Activated CD8-positive, alpha-beta T cell treated with anti-CD3 and anti-CD28 coated beads for 36 hours (primary cell): ENCODE measurements at regions not wholly inside any gene's neighbourhood (a gene's known extent, or its start where the extent isn't known, plus 50 kb on each side); places are given as distances from the start of the nearest gene placed in this dataset.

Experiments
- ATAC-seq: fragments of 200-7000 bp; cut with Tn5 transposase; one replicate; pipeline ENCODE4 v1.10.0; 2021; ENCODE audit warnings: mild to moderate bottlenecking, moderate library complexity
- CTCF ChIA-PET: fragments of 350-600 bp; sonication (Branson Sonifier 250); formaldehyde crosslinking; loops from one replicate; lab custom pipeline; 2021; ENCODE audit warnings: antibody characterized with exemption; lab: Charles Lee
- POLR2A ChIA-PET: fragments of 350-600 bp; sonication (Branson Sonifier 250); formaldehyde crosslinking; loops from one replicate; lab custom pipeline; 2021; ENCODE audit warnings: antibody characterized with exemption; lab: Charles Lee
- DNase-seq: peaks from one replicate; pipeline ENCODE4 v3.0.0-alpha.2; 2020
- H3K27ac Mint-ChIP-seq: one replicate; pipeline ENCODE4 v1.8.0; 2021; ENCODE audit warnings: mild to moderate bottlenecking, mixed read lengths
- H3K27me3 Mint-ChIP-seq: one replicate; pipeline ENCODE4 v1.8.0; 2021; ENCODE audit warnings: mixed read lengths
- H3K36me3 Mint-ChIP-seq: one replicate; pipeline ENCODE4 v1.8.0; 2021; ENCODE audit warnings: low read depth, mixed read lengths
- H3K4me1 Mint-ChIP-seq: one replicate; pipeline ENCODE4 v1.8.0; 2021; ENCODE audit warnings: low read depth, mixed read lengths
- H3K4me3 Mint-ChIP-seq: one replicate; pipeline ENCODE4 v1.8.0; 2021; ENCODE audit warnings: mild to moderate bottlenecking, moderate library complexity, mixed read lengths
- H3K9me3 Mint-ChIP-seq: one replicate; pipeline ENCODE4 v1.8.0; 2021; ENCODE audit warnings: mixed read lengths
- intact Hi-C: fragments of 100-400 bp; cut with micrococcal nuclease; formaldehyde crosslinking; loops from one replicate; pipeline ENCODE4 v1.10.0; 2022
- TF ChIP-seq, protein P1 (sequence below): fragments of 200-600 bp; IDR thresholded peaks from one replicate; pipeline ENCODE4 v1.8.0; 2022; ENCODE audit warnings: antibody characterized with exemption, mild to moderate bottlenecking

DNA sequence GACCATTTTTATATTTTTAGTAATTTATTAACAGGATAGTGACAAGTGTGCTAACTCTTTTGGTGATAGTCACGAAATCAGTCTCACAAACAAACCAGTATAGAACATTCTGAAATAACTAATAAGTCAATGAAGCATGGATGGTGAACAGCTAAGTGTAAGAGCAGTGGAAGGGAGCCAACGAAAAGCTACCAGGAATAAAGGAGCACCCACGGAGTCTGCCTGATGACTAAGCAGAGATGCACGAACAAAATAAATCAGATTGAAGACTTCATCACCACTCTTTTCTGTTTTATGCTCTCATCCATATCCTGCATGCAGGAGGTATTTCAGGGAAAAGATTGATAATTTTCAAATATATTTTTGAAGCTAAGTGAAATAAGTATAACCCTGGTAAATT lies 891.1 kb upstream of the HS3ST1 start:
- ChIA-PET CTCF (no interaction called here), POLR2A (no interaction called here)
- Mint-ChIP-seq H3K4me3 (no peak overlapping the region), H3K36me3 (no peaks in the 10 kb centered on the region), H3K9me3 (peaks cover 6% of the 10 kb centered on the region), H3K27ac (no peak overlapping the region), H3K4me1 (no peaks in the 10 kb centered on the region), H3K27me3 (no peaks in the 10 kb centered on the region)
- TF ChIP-seq, protein P1, sequence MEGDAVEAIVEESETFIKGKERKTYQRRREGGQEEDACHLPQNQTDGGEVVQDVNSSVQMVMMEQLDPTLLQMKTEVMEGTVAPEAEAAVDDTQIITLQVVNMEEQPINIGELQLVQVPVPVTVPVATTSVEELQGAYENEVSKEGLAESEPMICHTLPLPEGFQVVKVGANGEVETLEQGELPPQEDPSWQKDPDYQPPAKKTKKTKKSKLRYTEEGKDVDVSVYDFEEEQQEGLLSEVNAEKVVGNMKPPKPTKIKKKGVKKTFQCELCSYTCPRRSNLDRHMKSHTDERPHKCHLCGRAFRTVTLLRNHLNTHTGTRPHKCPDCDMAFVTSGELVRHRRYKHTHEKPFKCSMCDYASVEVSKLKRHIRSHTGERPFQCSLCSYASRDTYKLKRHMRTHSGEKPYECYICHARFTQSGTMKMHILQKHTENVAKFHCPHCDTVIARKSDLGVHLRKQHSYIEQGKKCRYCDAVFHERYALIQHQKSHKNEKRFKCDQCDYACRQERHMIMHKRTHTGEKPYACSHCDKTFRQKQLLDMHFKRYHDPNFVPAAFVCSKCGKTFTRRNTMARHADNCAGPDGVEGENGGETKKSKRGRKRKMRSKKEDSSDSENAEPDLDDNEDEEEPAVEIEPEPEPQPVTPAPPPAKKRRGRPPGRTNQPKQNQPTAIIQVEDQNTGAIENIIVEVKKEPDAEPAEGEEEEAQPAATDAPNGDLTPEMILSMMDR: no peak
- no peak for DNase-seq
- ATAC-seq: no peak
- intact Hi-C loops: no loop called here

DNA sequence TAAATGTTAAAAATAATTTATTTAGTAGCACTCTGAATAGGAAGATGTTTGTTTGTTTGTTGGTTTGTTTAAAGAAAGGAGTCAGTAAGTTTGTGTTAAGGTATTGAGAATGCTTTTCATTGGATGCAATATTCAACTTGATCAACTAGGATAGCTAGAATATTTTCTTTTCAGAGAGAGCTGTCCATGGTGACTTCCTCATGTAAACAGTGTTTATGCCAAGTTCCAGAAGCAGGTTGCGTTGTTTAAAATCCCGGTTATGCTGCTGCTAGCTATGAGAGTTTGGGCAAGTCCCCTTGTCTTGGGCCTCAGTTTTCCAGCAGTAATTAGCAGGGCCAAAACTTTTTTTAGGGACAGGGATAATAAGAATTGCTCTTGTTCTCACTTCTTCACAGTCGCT lies 876.2 kb upstream of the HS3ST1 start:
- TF ChIP-seq, protein P1: no peak
- ATAC-seq (no peak), DNase-seq (no peak)
- POLR2A ChIA-PET: no interaction called here
- CTCF ChIA-PET: no interaction called here
- Mint-ChIP-seq H3K4me1 (no peaks in the 10 kb centered on the region), H3K27ac (no peak overlapping the region), H3K27me3 (no peaks in the 10 kb centered on the region), H3K9me3 (peaks cover 10% of the 10 kb centered on the region), H3K36me3 (no peaks in the 10 kb centered on the region), H3K4me3 (no peak overlapping the region)
- intact Hi-C loops: no loop called here

DNA sequence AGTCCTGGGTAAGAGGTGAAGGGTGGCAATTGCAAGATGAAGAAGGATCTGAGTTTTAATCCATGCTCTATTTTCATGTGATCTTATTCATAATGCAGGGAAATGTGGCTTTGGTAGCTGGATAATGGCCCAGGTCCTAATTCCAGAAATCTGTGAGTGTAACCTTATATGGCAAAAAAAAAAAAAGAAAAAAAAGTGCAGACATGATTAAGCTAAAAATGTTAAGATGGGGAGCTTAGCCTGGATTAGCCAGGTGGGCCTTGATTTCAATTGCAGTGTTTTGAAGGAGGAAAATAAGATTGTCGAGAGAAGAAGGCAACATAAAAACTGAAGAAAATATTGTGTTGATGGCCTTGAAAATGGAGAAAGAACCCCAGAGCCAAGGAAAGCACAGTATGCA lies 867.7 kb upstream of the HS3ST1 start:
- ATAC-seq: no peak
- peaks cover 11% of the 10 kb centered on the region for H3K9me3 Mint-ChIP-seq
- CTCF ChIA-PET: no interaction called here
- H3K4me3 Mint-ChIP-seq: no peak overlapping the region
- POLR2A ChIA-PET: no interaction called here
- no peaks in the 10 kb centered on the region for H3K36me3 Mint-ChIP-seq
- H3K4me1 Mint-ChIP-seq: no peaks in the 10 kb centered on the region
- no peaks in the 10 kb centered on the region for H3K27me3 Mint-ChIP-seq
- intact Hi-C loops: no loop called here
- no peak overlapping the region for H3K27ac Mint-ChIP-seq
- TF ChIP-seq, protein P1: no peak
- no peak for DNase-seq

DNA sequence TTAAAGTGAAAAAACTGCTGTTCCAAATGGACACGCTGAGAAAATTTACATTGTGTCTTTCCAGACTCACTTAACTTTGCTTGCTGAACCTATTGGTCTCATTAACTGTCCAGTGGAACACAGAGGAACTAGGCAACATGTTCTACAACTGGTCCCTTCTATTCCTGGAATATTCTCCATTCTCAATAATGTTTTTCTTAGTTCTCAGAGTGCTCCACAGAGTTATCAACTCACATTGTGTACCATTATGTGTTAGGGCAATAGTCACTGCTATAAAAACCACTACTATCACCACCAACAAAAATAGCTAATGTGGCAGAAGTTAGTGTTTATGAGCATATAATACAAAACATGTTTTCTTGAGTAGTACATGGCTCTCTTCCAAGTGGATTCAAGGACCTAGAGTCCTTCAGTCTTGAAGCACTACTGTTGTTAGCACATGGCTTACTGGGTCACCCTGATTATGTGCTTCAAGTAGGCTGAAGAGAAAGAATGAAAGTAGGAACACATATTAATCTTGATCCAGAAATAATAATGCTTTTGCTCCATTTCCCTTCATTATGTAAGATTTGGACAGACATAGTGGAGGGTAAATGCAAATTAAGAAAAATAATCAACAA lies 865.3 kb upstream of the HS3ST1 start:
- H3K36me3 Mint-ChIP-seq: no peaks in the 10 kb centered on the region
- TF ChIP-seq, protein P1: no peak
- H3K9me3 Mint-ChIP-seq: peaks cover 11% of the 10 kb centered on the region
- no peak overlapping the region for H3K27ac Mint-ChIP-seq
- intact Hi-C loops: no loop called here
- DNase-seq (no peak), ATAC-seq (no peak)
- ChIA-PET CTCF (no interaction called here), POLR2A (no interaction called here)
- H3K4me1 Mint-ChIP-seq: no peaks in the 10 kb centered on the region
- no peaks in the 10 kb centered on the region for H3K27me3 Mint-ChIP-seq
- no peak overlapping the region for H3K4me3 Mint-ChIP-seq

DNA sequence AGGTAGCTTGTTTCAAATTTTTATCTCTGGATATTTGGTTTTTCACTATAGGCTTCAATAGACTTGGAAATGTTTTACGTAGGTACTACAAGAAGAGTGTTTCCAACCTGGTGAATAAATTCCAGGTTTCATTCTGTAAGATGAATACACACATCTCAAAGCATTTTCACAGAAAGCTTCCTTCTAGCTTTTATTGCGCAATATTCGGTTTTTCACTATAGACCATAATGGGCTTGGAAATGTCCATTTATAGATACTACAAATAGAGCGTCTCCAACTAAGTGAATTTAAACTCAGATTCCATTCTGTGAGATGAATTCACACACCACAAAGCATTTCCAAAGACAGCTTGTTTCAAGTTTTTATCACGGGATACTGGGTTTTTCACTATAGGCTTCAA lies 857.7 kb upstream of the HS3ST1 start:
- Mint-ChIP-seq H3K27ac (no peak overlapping the region), H3K27me3 (no peaks in the 10 kb centered on the region), H3K9me3 (peaks cover 11% of the 10 kb centered on the region), H3K4me3 (no peak overlapping the region), H3K4me1 (no peaks in the 10 kb centered on the region), H3K36me3 (no peaks in the 10 kb centered on the region)
- ChIA-PET POLR2A (no interaction called here), CTCF (interaction anchor here (1.5 kb wide), 1 partner anchor 9 kb away, joined by 3 read pairs; no protein-coding TSS in a partner anchor)
- intact Hi-C loops: no loop called here
- ATAC-seq (no peak), DNase-seq (no peak)
- TF ChIP-seq, protein P1: no peak
